ENCODE measurements at regions not wholly inside any gene's neighbourhood (a gene's known extent, or its start where the extent isn't known, plus 50 kb on each side); places are given as distances from the start of the nearest gene placed in this dataset.
A peak's percentile ranks its signal among the peaks of the same experiment; 100 is the strongest.

GRCh38 chr2:16260041-16260830 is 319.9 kb downstream of the MYCN start:
- Histone ChIP-seq H3K9ac (no peak overlapping the region), H3K4me2 (ENCODE audit: low read length) (no peak overlapping the region), H3K36me3 (ENCODE audit: control insufficient read depth, insufficient read depth, low read length) (no peaks in the 10 kb centered on the region), H3K9me3 (ENCODE audit: control insufficient read depth, low read length) (no peaks in the 10 kb centered on the region), H3K79me2 (no peaks in the 10 kb centered on the region), H2AFZ (peak overlapping the region; percentile 55), H3K4me1 (peaks cover 4% of the 10 kb centered on the region), H3K4me3 (ENCODE audit: low read depth, low read length) (no peak overlapping the region), H3K27ac (peak overlapping the region; percentile 15), H3K27me3 (ENCODE audit: control insufficient read depth, insufficient read depth, low read length) (no peaks in the 10 kb centered on the region)
- TF ChIP-seq CTCF (IDR thresholded peaks at IDR 0.05), result no peak

DNA sequence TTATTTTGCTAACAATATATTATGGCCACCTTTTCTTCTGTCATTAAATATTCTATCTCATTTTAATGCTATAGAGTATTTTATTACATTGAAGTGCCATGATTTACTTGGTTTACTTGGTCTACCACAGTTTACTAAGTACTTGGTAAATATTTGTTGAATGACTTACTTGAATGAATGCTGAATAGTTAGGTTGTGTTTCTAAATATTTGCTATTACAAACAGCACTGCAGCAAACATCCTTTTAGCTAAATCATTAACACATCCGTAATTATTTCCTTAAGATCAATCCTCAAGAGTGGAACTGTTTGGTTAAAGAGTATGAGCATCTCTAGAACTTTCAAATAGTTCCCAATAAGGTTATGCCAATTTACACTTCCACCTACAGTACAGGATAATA is 318.7 kb downstream of the MYCN start:
- no peak overlapping the region for H3K27ac ChIP-seq
- H3K79me2 ChIP-seq, result no peaks in the 10 kb centered on the region
- H3K36me3 ChIP-seq (ENCODE audit: control insufficient read depth, insufficient read depth, low read length), result no peaks in the 10 kb centered on the region
- TF ChIP-seq CTCF (IDR thresholded peaks at IDR 0.05), result no peak
- H3K4me1 ChIP-seq, result peaks cover 4% of the 10 kb centered on the region
- no peak overlapping the region for H3K9ac ChIP-seq
- no peaks in the 10 kb centered on the region for H3K27me3 ChIP-seq (ENCODE audit: control insufficient read depth, insufficient read depth, low read length)
- no peak overlapping the region for H3K4me2 ChIP-seq (ENCODE audit: low read length)
- H3K4me3 ChIP-seq (ENCODE audit: low read depth, low read length), result no peak overlapping the region
- H2AFZ ChIP-seq, result no peak overlapping the region
- H3K9me3 ChIP-seq (ENCODE audit: control insufficient read depth, low read length), result no peaks in the 10 kb centered on the region

GRCh38 chr2:16258350-16258749 is 318.0 kb downstream of the MYCN start:
- TF ChIP-seq CTCF (IDR thresholded peaks at IDR 0.05), result no peak
- Histone ChIP-seq H3K4me1 (peaks cover 4% of the 10 kb centered on the region), H3K27me3 (ENCODE audit: control insufficient read depth, insufficient read depth, low read length) (no peaks in the 10 kb centered on the region), H3K9me3 (ENCODE audit: control insufficient read depth, low read length) (no peaks in the 10 kb centered on the region), H3K27ac (no peak overlapping the region), H3K79me2 (no peaks in the 10 kb centered on the region), H3K4me2 (ENCODE audit: low read length) (no peak overlapping the region), H3K4me3 (ENCODE audit: low read depth, low read length) (no peak overlapping the region), H3K9ac (no peak overlapping the region), H2AFZ (peak overlapping the region; percentile 30), H3K36me3 (ENCODE audit: control insufficient read depth, insufficient read depth, low read length) (no peaks in the 10 kb centered on the region)

DNA sequence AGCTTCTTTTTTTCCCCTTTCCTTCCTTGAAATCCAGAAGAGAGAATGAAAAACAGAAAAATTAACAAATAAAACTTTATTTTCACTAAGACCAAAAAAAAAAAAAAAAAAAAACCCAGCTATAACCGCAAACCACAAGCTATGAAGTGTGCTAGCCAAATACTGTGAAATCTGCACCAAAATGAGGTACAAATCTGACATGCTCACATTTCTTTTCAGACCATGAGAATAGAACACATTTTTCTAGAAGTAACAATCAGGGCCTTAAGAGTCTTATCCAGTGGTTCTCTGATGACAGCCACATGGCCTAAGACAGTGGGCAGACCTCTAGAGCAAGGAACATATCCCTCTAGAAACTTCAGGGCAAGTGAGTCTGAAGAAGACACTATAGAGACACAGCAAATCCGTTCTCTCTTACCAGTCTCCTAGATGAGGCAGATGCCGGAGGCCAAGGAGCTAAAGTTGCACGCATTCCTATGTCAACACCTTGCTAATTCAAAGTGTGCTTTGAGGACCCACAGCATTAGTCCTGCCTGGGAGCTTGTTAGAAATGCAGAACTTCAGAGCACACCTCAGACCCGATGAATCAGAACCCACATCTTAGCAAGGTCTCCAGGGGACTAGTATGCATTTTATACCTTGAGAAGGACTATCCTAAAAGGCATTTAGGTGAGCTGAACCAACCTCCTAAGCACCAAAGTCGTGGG is 317.1 kb downstream of the MYCN start:
- no peak overlapping the region for H3K4me2 ChIP-seq (ENCODE audit: low read length)

More for the DNA sequence above, 317.1 kb downstream of the MYCN start:
- Histone ChIP-seq H3K9me3 (ENCODE audit: control insufficient read depth, low read length) (no peaks in the 10 kb centered on the region), H3K79me2 (no peaks in the 10 kb centered on the region), H3K27ac (no peak overlapping the region), H3K36me3 (ENCODE audit: control insufficient read depth, insufficient read depth, low read length) (no peaks in the 10 kb centered on the region), H3K4me1 (peaks cover 4% of the 10 kb centered on the region), H2AFZ (no peak overlapping the region), H3K27me3 (ENCODE audit: control insufficient read depth, insufficient read depth, low read length) (no peaks in the 10 kb centered on the region), H3K9ac (no peak overlapping the region), H3K4me3 (ENCODE audit: low read depth, low read length) (no peak overlapping the region)
- no peak for TF ChIP-seq CTCF (IDR thresholded peaks at IDR 0.05)
